PC-3 (cell line): ENCODE measurements at regions not wholly inside any gene's neighbourhood (a gene's known extent, or its start where the extent isn't known, plus 50 kb on each side); places are given as distances from the start of the nearest gene placed in this dataset.

ENCODE experiments used
- ATAC-seq: fragments of 200-7000 bp; cut with Tn5 transposase; 2 replicates; pipeline ENCODE4 v1.9.1; 2020; ENCODE audit warnings: mild to moderate bottlenecking, moderate library complexity
- BruUV-seq: library from RNA; stranded (reverse); fragments of 400-500 nt; replicated peaks from 2 replicates; lab custom pipeline; 2021; lab: Mats Ljungman, UMichigan
- CTCF ChIA-PET: fragments of 300-600 bp; sonication (Branson Sonifier 250); formaldehyde crosslinking; loops from one replicate; lab custom pipeline; 2022; ENCODE audit warnings: antibody characterized with exemption; lab: Charles Lee
- POLR2A ChIA-PET: fragments of 300-600 bp; sonication (Branson Sonifier 250); formaldehyde crosslinking; loops from one replicate; lab custom pipeline; 2022; ENCODE audit warnings: antibody characterized with exemption; ENCODE audit not compliant: unreplicated experiment; lab: Charles Lee
- DNase-seq: peaks from one replicate; pipeline ENCODE4 v3.0.0-alpha.2; 2015
- H2AFZ ChIP-seq: fragments of 300-600 bp; sonication (generic); 2 replicates; pipeline ENCODE4 v1.6.0; 2016; ENCODE audit warnings: antibody characterized with exemption, low read length
- H3F3A ChIP-seq: fragments of 300-600 bp; sonication (generic); one replicate; pipeline ENCODE4 v1.6.0; 2017; ENCODE audit warnings: antibody characterized with exemption, low read length, control low read depth, mild to moderate bottlenecking; ENCODE audit not compliant: unreplicated experiment
- H3K27ac ChIP-seq: fragments of 300-600 bp; sonication (generic); 2 replicates; pipeline ENCODE4 v1.5.1; 2016; ENCODE audit warnings: mild to moderate bottlenecking, low read length
- H3K27me3 ChIP-seq: fragments of 300-600 bp; sonication (generic); 2 replicates; pipeline ENCODE4 v1.6.1; 2016; ENCODE audit warnings: low read length, mixed read lengths
- H3K36me3 ChIP-seq: fragments of 300-600 bp; sonication (generic); 2 replicates; pipeline ENCODE4 v1.6.1; 2016; ENCODE audit warnings: low read depth, mixed run types, low read length, mixed read lengths
- H3K4me1 ChIP-seq: fragments of 300-600 bp; sonication (generic); 2 replicates; pipeline ENCODE4 v1.5.1; 2016; ENCODE audit warnings: low read length; ENCODE audit not compliant: insufficient read depth
- H3K4me2 ChIP-seq: fragments of 300-600 bp; sonication (generic); 2 replicates; pipeline ENCODE4 v1.6.0; 2016; ENCODE audit warnings: low read length
- H3K4me3 ChIP-seq: fragments of 300-600 bp; sonication (generic); 2 replicates; pipeline ENCODE4 v1.5.1; 2016; ENCODE audit warnings: mild to moderate bottlenecking, low read length, mixed read lengths
- H3K79me2 ChIP-seq: fragments of 300-600 bp; sonication (generic); 2 replicates; pipeline ENCODE4 v1.6.1; 2017; ENCODE audit warnings: low read length, mixed read lengths
- H3K9ac ChIP-seq: fragments of 300-600 bp; sonication (generic); 2 replicates; pipeline ENCODE4 v1.6.0; 2016; ENCODE audit warnings: mild to moderate bottlenecking, low read length
- H3K9me2 ChIP-seq: fragments of 300-600 bp; sonication (generic); replicated peaks from 2 replicates; pipeline ENCODE4 v1.6.1; 2016; ENCODE audit warnings: mixed run types, low read length, mixed read lengths
- H3K9me3 ChIP-seq: fragments of 300-600 bp; sonication (generic); 2 replicates; pipeline ENCODE4 v1.6.1; 2016; ENCODE audit warnings: low read length, mixed read lengths
- H4K20me1 ChIP-seq: fragments of 300-600 bp; sonication (generic); 2 replicates; pipeline ENCODE4 v1.6.1; 2016; ENCODE audit warnings: low read length, mixed read lengths
- EZH2 ChIP-seq: fragments of 300-600 bp; sonication (generic); IDR thresholded peaks from one replicate; pipeline ENCODE4 v1.6.1; 2017; ENCODE audit warnings: antibody characterized with exemption, mild to moderate bottlenecking, low read length; ENCODE audit not compliant: unreplicated experiment
- EZH2phosphoT487 ChIP-seq: fragments of 300-600 bp; sonication (generic); IDR thresholded peaks from 2 replicates; pipeline ENCODE4 v1.6.1; 2018; ENCODE audit warnings: mild to moderate bottlenecking, antibody characterized with exemption, low read length, borderline replicate concordance
- intact Hi-C: fragments of 100-400 bp; cut with micrococcal nuclease; formaldehyde crosslinking; loops from 2 replicates; pipeline ENCODE4 v1.9.0; 2023
- TF ChIP-seq, protein P1 (sequence below): fragments of 300-600 bp; sonication (generic); conservative IDR thresholded peaks from 2 replicates; pipeline ENCODE4 v1.5.1; 2017; ENCODE audit warnings: antibody characterized with exemption, low read depth, mild to moderate bottlenecking, low read length

DNA sequence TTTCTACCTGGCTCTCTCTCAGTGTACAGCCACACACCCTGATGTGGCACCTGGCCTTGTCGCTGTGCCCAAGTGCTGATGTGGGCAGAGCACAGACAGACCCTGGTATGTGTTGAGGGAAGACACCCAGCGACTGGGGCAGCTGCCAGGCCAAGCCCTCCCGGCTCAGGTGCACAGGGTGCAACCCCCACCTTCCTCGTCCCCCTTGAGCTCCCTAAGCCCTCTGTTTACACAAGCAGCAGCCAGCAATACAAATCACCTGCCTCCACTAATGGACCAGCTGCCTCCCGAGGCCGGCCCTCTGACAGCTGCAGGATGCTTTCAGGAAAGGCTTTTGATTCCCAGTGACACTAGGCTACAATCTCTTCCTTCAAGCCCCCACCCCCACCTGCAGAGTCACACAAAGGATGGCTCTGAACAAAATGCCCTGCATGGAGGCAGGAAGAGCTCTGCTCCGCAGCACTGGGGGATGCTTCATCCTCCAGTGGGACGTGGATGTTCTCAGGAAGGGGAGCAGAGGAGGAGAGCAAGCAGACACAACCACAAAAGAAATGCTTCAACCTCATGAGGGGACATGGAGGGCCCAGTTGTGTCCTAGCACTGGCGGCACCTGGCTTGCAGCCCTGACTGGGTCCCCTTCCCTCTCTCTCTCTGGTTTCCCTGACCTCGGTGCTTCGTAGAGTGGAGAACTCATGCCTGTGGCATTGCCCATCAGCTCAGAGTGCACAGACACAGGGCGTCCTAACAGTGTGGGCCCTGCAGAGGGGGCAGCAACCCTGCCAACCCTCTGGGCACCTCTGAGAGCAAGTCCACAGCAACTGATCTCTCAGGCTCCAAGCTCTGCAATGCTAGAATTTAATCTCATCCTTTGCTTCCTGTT is 140.8 kb downstream of the BARX1 start:
- no TSS peak for BruUV-seq
- ATAC-seq (no peak), DNase-seq (no peak)
- no peaks in the 10 kb centered on the region for H3K9me3 ChIP-seq
- intact Hi-C loops, result no loop called here
- H3K27me3 ChIP-seq, result peaks cover 7% of the 10 kb centered on the region; the same call in 1 of the 2 replicates
- no peak overlapping the region for H3K27ac ChIP-seq
- H4K20me1 ChIP-seq, result no peaks in the 10 kb centered on the region
- TF ChIP-seq, protein P1, sequence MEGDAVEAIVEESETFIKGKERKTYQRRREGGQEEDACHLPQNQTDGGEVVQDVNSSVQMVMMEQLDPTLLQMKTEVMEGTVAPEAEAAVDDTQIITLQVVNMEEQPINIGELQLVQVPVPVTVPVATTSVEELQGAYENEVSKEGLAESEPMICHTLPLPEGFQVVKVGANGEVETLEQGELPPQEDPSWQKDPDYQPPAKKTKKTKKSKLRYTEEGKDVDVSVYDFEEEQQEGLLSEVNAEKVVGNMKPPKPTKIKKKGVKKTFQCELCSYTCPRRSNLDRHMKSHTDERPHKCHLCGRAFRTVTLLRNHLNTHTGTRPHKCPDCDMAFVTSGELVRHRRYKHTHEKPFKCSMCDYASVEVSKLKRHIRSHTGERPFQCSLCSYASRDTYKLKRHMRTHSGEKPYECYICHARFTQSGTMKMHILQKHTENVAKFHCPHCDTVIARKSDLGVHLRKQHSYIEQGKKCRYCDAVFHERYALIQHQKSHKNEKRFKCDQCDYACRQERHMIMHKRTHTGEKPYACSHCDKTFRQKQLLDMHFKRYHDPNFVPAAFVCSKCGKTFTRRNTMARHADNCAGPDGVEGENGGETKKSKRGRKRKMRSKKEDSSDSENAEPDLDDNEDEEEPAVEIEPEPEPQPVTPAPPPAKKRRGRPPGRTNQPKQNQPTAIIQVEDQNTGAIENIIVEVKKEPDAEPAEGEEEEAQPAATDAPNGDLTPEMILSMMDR, result no peak
- no peak for TF ChIP-seq EZH2
- TF ChIP-seq EZH2phosphoT487, result no peak
- H3K79me2 ChIP-seq, result no peaks in the 10 kb centered on the region
- H3F3A ChIP-seq, result no peaks in the 10 kb centered on the region
- no peak overlapping the region for H3K9ac ChIP-seq
- H2AFZ ChIP-seq, result no peak overlapping the region
- H3K4me1 ChIP-seq, result no peaks in the 10 kb centered on the region
- H3K4me3 ChIP-seq, result no peak overlapping the region
- CTCF ChIA-PET, result no interaction called here
- POLR2A ChIA-PET, result no interaction called here
- no peaks in the 10 kb centered on the region for H3K9me2 ChIP-seq
- H3K4me2 ChIP-seq, result no peak overlapping the region
- H3K36me3 ChIP-seq, result no peaks in the 10 kb centered on the region

DNA sequence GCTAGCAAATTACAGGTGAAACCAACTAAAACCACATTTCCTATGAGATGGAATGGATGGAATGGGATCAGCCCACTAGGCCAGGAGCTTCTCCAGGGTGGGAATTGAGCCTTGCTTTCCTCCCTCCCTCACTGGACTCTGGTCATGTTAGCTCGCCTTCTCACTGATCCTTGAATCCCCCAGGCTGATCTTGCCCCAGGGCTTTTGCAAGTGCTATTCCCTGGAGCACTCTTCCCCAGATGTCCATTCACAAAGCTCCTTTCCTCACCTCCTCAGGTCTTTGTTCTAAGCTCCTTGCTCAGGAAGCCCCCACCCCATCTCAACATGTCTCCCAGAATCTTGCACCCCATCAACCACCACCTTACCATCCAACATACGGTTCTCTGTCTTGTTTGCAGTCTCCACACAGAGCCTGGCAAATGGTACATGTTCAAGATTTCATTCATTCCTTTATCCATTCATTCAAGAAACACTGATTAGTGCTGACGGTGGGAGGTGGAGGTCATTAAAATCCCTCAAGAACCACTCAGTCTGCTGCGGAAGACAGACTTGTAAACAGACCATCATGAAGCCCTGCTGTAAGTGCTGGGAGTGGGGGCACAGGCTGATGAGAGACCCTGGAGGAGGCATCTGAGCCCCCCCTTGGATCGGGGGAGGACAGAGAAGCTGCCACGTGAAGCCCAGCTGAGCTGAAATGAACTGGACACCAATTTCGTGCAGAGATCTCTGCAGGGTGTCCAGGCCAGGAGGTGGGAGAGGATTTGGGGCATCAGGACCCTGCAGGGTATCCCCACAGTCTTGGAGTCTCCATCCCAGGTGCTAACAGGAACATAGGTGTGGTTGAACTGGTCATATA is 141.7 kb downstream of the BARX1 start:
- no peak for DNase-seq
- Histone ChIP-seq H3K27me3 (peaks cover 5% of the 10 kb centered on the region; the same call in 1 of the 2 replicates), H3K4me2 (no peak overlapping the region), H3K4me3 (no peak overlapping the region), H3K9me3 (no peaks in the 10 kb centered on the region), H3K36me3 (no peaks in the 10 kb centered on the region), H3F3A (no peaks in the 10 kb centered on the region), H3K9me2 (no peaks in the 10 kb centered on the region), H2AFZ (no peak overlapping the region), H3K79me2 (no peaks in the 10 kb centered on the region), H3K9ac (no peak overlapping the region), H3K4me1 (no peaks in the 10 kb centered on the region), H4K20me1 (no peaks in the 10 kb centered on the region), H3K27ac (no peak overlapping the region)
- POLR2A ChIA-PET, result no interaction called here
- CTCF ChIA-PET, result interaction anchor here (0.6 kb wide), 1 partner anchor 46 kb away, joined by 3 read pairs; no protein-coding TSS in a partner anchor
- no peak for TF ChIP-seq EZH2
- TF ChIP-seq, protein P1, result no peak
- TF ChIP-seq EZH2phosphoT487, result no peak
- ATAC-seq, result no peak
- no TSS peak for BruUV-seq
- intact Hi-C loops, result no loop called here
